BJ (cell line): ENCODE measurements at regions not wholly inside any gene's neighbourhood (a gene's known extent, or its start where the extent isn't known, plus 50 kb on each side); places are given as distances from the start of the nearest gene placed in this dataset.

Experiments
- CTCF ChIA-PET: fragments of 350-600 bp; formaldehyde crosslinking; extraction: SDS; loops from one replicate; lab custom pipeline; 2021; ENCODE audit warnings: antibody characterized with exemption, inconsistent platforms; lab: Yijun Ruan, JAX
- POLR2A ChIA-PET: fragments of 300-600 bp; sonication (Branson Sonifier 250); formaldehyde crosslinking; extraction: SDS; loops from one replicate; lab custom pipeline; 2021; ENCODE audit warnings: antibody characterized with exemption; lab: Charles Lee
- DNase-seq: peaks from one replicate; pipeline ENCODE4 v3.0.0-alpha.2; 2011; ENCODE audit warnings: low read depth
- H3K27me3 ChIP-seq: 2 replicates; pipeline ENCODE4 v1.6.0; 2011; ENCODE audit warnings: low read length; ENCODE audit not compliant: control insufficient read depth, insufficient read depth
- H3K36me3 ChIP-seq: 2 replicates; pipeline ENCODE4 v1.5.1; 2011; ENCODE audit warnings: low read length; ENCODE audit not compliant: control insufficient read depth, insufficient read depth
- H3K4me3 ChIP-seq: 2 replicates; pipeline ENCODE4 v1.5.1; 2011; ENCODE audit warnings: low read depth, mild to moderate bottlenecking, control low read depth, low read length
- CTCF ChIP-seq: IDR thresholded peaks from 2 replicates; pipeline ENCODE4 v1.5.1; 2011; ENCODE audit warnings: low read depth, mild to moderate bottlenecking, control low read depth, inconsistent platforms, low read length, moderate library complexity; ENCODE audit not compliant: insufficient read depth

GRCh38 chr5:37896159-37896558 is 56.3 kb upstream of the GDNF start:
- no peaks in the 10 kb centered on the region for H3K27me3 ChIP-seq
- POLR2A ChIA-PET: no interaction called here
- TF ChIP-seq CTCF: no peak
- no peak for DNase-seq
- CTCF ChIA-PET: no interaction called here
- H3K36me3 ChIP-seq: no peaks in the 10 kb centered on the region
- H3K4me3 ChIP-seq: no peak overlapping the region

DNA sequence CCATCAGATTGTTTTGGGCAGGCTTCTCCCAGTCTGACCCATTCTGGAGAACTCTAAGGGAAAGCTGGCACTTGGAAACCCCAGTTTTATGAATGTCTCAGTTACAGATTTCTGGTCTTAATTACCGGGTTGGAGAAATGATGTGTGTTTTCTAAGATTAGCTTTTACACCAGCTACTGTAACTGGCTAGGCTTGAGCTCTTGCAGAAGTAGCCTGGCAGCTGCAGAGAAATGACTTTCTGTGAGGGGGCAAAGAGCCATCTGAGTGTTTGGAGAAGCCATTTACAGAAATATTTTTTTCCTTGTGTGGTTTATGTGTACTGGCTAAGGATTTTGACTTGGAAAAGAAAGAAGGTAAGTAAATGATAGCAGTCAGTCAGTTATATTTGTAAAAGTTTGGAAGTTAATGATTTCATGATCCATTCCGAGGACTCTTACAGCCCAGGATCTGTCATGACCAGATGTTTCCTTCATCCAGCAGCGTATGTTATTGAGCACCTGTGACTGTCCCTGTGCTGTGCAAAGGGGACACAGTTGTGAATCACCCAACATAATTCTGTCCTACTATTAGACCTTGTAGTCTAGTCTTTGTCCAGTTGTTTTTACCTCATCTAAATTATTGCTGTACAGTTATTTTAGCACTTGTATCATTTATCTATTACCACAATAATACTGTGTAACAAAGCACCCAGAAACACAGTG is 53.7 kb upstream of the GDNF start:
- POLR2A ChIA-PET: no interaction called here
- DNase-seq: no peak

DNA sequence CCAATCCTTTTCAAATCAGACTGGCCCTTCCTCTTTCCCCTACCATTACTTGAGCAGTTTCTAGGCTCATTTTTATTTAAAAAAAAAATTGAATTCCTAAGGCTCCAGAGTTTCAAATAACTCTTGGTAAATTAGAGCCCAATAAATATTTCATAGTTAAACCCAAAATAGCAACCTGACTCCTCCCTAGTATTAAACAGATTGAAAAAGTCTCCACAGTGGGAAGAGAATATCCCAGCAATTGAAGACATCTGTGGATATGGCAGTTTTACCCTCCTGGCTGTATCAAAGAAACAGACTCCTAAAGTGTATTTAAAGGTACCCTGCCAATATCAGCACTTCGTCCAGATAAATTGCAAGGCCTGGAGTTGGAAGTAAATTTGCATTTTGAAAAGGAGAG is 52.7 kb upstream of the GDNF start:
- no peak overlapping the region for H3K4me3 ChIP-seq
- peak; percentile 56 for DNase-seq
- H3K36me3 ChIP-seq: no peaks in the 10 kb centered on the region
- TF ChIP-seq CTCF: no peak
- POLR2A ChIA-PET: no interaction called here
- no peaks in the 10 kb centered on the region for H3K27me3 ChIP-seq
- CTCF ChIA-PET: no interaction called here

More for the DNA sequence above, 53.7 kb upstream of the GDNF start:
- CTCF ChIA-PET: interaction anchor here (1.4 kb wide), 1 partner anchor 15 kb away, joined by 4 read pairs; no protein-coding TSS in a partner anchor
- H3K27me3 ChIP-seq: no peaks in the 10 kb centered on the region
- no peak overlapping the region for H3K4me3 ChIP-seq
- TF ChIP-seq CTCF: no peak
- no peaks in the 10 kb centered on the region for H3K36me3 ChIP-seq

DNA sequence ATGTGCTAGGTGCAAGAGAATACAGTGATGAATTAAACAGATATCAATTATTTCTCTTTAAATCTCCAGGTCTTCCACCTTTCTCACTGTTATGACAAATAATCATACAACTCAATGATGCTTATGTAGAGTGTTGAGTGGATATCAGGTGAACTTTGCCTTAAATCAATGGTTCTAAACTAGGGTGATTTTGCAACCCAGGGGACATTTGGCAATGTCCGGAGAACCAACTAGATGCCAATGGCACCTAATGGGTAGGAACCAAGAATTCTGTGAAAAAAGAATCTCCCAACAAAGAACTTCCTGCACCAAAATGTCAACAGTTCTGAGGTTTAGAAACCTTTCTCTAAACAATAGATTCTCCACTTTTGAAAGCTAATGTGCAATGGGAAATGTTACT is 52.0 kb upstream of the GDNF start:
- ChIA-PET CTCF (no interaction called here), POLR2A (interaction anchor here (0.7 kb wide), 1 partner anchor 518 kb away, joined by 6 read pairs; no protein-coding TSS in a partner anchor)
- DNase-seq: no peak
- H3K27me3 ChIP-seq: no peaks in the 10 kb centered on the region
- no peak for TF ChIP-seq CTCF
- no peaks in the 10 kb centered on the region for H3K36me3 ChIP-seq
- H3K4me3 ChIP-seq: no peak overlapping the region

DNA sequence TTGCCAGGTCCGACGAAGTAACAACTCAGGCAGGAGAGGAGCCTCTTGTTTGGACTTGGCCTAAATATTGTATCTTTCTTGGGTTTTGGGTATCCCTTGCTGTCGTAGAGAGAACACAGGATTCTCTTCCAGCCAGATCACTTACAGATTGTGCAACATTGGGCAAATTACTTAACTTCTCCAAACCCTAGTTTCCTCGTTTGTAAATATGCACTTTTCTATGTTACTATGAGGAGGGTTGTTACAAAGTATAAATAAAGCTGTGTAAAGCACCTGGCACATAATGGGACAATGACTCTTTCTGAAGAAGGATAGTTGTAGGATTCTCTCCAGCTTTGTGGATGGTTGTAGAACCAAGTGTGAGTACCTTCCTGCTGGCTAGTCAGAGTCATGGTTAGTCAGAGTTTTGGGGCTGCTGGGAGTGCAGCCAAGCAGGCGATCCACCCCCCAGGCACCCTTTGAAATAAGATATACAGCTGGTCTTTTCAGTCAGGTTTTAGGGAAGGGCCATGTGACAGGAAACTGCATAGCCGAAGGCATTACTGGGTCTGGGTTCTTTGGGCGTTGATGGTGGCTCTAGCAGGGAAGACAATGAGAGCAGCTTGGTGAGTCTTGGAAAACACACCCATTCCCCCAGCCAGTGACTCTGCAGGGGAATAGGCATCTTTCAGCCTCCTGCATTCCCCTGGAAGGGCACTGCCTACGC is 49.9 kb upstream of the GDNF start:
- no peaks in the 10 kb centered on the region for H3K27me3 ChIP-seq
- DNase-seq: peak; percentile 82
- TF ChIP-seq CTCF: no peak
- H3K36me3 ChIP-seq: no peaks in the 10 kb centered on the region
- POLR2A ChIA-PET: no interaction called here
- CTCF ChIA-PET: no interaction called here
- H3K4me3 ChIP-seq: no peak overlapping the region
